WI38 (cell line): ENCODE measurements at regions not wholly inside any gene's neighbourhood (a gene's known extent, or its start where the extent isn't known, plus 50 kb on each side); places are given as distances from the start of the nearest gene placed in this dataset.

Experiments
- H3K4me3 ChIP-seq: 2 replicates; pipeline ENCODE4 v1.5.1; 2011; ENCODE audit warnings: low read depth, mild to moderate bottlenecking, control low read depth, low read length
- CTCF ChIP-seq: IDR thresholded peaks from 2 replicates; pipeline ENCODE4 v1.5.1; 2012; ENCODE audit warnings: low read depth, mild to moderate bottlenecking, control low read depth, low read length

GRCh38 chr3:176513604-176514003 is 683.7 kb downstream of the TBL1XR1 start:
- no peak for TF ChIP-seq CTCF
- no peak overlapping the region for H3K4me3 ChIP-seq

GRCh38 chr3:176512037-176512436 is 685.2 kb downstream of the TBL1XR1 start:
- no peak for TF ChIP-seq CTCF
- H3K4me3 ChIP-seq, result no peak overlapping the region

- no peak overlapping the region for H3K4me3 ChIP-seq
- TF ChIP-seq CTCF, result no peak
Observed at GRCh38 chr3:176510097-176510496, 687.2 kb downstream of the TBL1XR1 start.

GRCh38 chr3:176505878-176506621 is 691.2 kb downstream of the TBL1XR1 start:
- H3K4me3 ChIP-seq, result no peak overlapping the region
- TF ChIP-seq CTCF, result no peak

- no peak for TF ChIP-seq CTCF
- no peak overlapping the region for H3K4me3 ChIP-seq
Observed at GRCh38 chr3:176491084-176491483, 706.2 kb downstream of the TBL1XR1 start.

GRCh38 chr3:176490357-176490756 is 706.9 kb downstream of the TBL1XR1 start:
- no peak overlapping the region for H3K4me3 ChIP-seq
- TF ChIP-seq CTCF, result no peak

- no peak for TF ChIP-seq CTCF
- no peak overlapping the region for H3K4me3 ChIP-seq
Observed at GRCh38 chr3:176479248-176479647, 718.0 kb downstream of the TBL1XR1 start.
